KOPT-K1 (cell line): ENCODE measurements at regions not wholly inside any gene's neighbourhood (a gene's known extent, or its start where the extent isn't known, plus 50 kb on each side); places are given as distances from the start of the nearest gene placed in this dataset.

Experiments used
- H3K27ac ChIP-seq: fragments of 200-600 bp; sonication (generic); 2 replicates; pipeline ENCODE4 v1.5.1; 2016; ENCODE audit warnings: antibody characterized with exemption, mild to moderate bottlenecking, low read depth, low read length; ENCODE audit not compliant: poor library complexity, severe bottlenecking
- H3K36me3 ChIP-seq: fragments of 200-600 bp; sonication (generic); 2 replicates; pipeline ENCODE4 v1.5.1; 2017; ENCODE audit warnings: antibody characterized with exemption, mild to moderate bottlenecking, low read length, moderate library complexity; ENCODE audit not compliant: insufficient read depth
- H3K9me3 ChIP-seq: fragments of 200-600 bp; sonication (generic); 2 replicates; pipeline ENCODE4 v1.5.1; 2017; ENCODE audit warnings: antibody characterized with exemption, low read length, mild to moderate bottlenecking; ENCODE audit not compliant: insufficient read depth, poor library complexity, severe bottlenecking

DNA sequence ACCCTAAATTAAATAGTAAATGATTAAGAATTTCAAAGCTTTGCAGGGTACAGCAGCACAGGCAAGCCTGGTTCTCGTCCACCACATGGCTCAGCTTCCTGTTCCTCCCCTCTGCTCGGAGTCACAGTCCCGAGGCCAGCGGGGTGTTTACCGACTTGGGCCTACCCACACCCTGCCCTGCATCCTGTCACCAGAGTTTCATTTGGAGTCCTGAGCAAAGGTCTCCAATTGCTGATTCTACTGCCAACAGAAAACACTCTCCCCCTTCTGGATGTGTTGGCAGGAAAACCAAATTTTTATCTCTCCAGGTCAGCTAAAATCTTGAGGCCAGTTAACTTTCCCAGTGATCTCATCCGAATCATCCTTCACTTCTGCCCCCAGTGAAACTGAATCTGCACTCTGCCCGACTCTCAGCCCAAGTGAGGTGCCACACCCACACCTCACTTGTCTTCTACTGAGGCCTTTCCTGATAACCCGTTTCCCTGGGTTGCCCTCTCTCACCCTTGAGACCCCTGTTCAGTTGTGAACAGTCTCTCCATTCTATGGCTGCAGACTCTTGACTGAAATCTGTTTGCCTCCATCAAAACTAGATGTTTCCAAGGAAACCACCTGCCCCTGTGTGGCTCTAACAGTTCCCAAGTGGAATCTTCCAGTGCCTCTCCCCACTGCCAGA, 71.2 kb downstream of the VCPKMT start:
- Histone ChIP-seq H3K27ac (peak overlapping the region; percentile 75), H3K36me3 (no peaks in the 10 kb centered on the region), H3K9me3 (no peaks in the 10 kb centered on the region)

DNA sequence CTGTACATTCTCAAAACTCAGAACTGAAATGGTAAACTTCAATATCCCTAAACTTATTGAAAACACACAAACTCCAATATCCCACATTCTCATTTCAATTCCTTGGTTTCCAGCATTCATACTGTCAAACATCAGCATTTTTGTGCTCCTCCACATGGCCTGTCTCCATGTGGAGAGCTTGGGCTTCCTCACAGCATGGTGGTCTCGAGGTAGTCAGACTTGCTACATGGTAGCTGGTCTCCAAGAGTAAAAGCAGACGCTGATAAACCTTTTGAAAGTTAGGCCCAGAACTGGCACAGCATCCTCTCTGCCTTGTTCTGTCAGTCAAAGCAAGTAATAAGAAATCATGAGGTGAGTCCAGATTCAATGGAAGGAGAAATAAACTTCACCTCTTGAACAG, 70.5 kb downstream of the VCPKMT start:
- Histone ChIP-seq H3K27ac (peak overlapping the region; percentile 75), H3K36me3 (no peaks in the 10 kb centered on the region), H3K9me3 (no peaks in the 10 kb centered on the region)

DNA sequence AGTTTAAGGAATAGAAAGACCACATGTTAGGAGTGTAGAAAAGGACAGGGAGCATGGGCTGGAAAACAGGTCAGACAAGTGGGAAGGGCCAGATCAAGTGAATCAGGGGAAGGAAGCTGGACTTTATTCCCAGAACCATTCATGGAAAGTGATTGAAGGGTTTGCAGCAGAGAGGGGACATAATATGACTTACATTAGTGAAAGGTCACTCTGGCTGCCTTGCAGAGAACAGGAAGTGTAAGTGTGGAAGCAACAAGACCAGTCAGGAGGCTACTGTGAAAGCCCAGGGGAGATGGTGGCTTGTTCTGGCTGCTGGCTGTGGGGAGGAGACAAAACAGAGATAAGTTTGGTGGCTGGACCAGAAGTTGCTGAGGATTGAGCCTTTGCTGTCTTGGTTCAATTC, 69.1 kb downstream of the VCPKMT start:
- Histone ChIP-seq H3K9me3 (no peaks in the 10 kb centered on the region), H3K36me3 (no peaks in the 10 kb centered on the region), H3K27ac (no peak overlapping the region)

GRCh38 chr14:50049093-50049492, 67.3 kb downstream of the VCPKMT start:
- Histone ChIP-seq H3K36me3 (no peaks in the 10 kb centered on the region), H3K9me3 (no peaks in the 10 kb centered on the region), H3K27ac (no peak overlapping the region)

GRCh38 chr14:50049703-50050570, 66.4 kb downstream of the VCPKMT start:
- H3K9me3 ChIP-seq, result no peaks in the 10 kb centered on the region
- H3K27ac ChIP-seq, result no peak overlapping the region
- no peaks in the 10 kb centered on the region for H3K36me3 ChIP-seq

DNA sequence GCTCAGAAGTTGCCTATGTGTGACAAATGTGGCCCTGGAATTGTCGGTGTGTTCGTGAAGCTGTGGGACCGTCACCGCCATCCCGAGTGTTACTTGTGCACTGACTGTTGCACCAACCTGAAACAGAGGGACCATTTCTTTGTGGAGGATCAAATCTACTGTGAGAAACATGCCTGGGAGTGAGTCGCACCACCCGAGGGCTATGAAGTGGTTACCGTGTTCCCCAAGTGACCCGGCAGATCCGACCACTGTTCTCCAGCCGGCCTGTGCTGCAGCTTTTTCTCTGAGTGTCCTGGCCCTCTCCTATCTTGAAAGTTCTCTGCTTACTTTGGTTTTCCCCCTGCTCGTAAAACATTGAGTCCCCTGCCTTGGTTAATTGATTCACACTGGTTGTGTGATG, 65.3 kb downstream of the VCPKMT start:
- Histone ChIP-seq H3K36me3 (no peaks in the 10 kb centered on the region), H3K9me3 (no peaks in the 10 kb centered on the region), H3K27ac (no peak overlapping the region)

- Histone ChIP-seq H3K27ac (no peak overlapping the region), H3K9me3 (no peaks in the 10 kb centered on the region), H3K36me3 (no peaks in the 10 kb centered on the region)
Measured at GRCh38 chr14:50051706-50052105, 64.7 kb downstream of the VCPKMT start.

DNA sequence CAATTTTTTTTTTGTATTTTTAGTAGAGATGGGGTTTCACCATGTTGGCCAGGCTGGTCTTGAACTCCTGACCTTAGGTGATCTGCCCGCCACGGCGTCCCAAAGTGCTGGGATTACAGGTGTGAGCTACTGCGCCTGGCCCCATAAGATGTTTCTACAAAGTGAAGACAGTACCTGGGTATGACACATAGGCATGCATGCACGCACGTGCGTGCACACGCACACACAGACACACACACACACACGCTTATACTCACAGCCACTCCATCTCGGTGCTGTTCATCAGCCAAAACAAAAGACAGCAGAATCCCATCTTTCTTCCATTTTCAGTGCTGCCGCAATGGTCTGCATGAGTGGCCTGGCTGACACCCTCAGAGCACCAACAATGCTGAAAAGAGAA, 63.9 kb downstream of the VCPKMT start:
- H3K36me3 ChIP-seq, result no peaks in the 10 kb centered on the region
- no peak overlapping the region for H3K27ac ChIP-seq
- H3K9me3 ChIP-seq, result no peaks in the 10 kb centered on the region

GRCh38 chr14:50053935-50054334, 62.4 kb downstream of the VCPKMT start:
- Histone ChIP-seq H3K9me3 (no peaks in the 10 kb centered on the region), H3K27ac (no peak overlapping the region), H3K36me3 (no peaks in the 10 kb centered on the region)

DNA sequence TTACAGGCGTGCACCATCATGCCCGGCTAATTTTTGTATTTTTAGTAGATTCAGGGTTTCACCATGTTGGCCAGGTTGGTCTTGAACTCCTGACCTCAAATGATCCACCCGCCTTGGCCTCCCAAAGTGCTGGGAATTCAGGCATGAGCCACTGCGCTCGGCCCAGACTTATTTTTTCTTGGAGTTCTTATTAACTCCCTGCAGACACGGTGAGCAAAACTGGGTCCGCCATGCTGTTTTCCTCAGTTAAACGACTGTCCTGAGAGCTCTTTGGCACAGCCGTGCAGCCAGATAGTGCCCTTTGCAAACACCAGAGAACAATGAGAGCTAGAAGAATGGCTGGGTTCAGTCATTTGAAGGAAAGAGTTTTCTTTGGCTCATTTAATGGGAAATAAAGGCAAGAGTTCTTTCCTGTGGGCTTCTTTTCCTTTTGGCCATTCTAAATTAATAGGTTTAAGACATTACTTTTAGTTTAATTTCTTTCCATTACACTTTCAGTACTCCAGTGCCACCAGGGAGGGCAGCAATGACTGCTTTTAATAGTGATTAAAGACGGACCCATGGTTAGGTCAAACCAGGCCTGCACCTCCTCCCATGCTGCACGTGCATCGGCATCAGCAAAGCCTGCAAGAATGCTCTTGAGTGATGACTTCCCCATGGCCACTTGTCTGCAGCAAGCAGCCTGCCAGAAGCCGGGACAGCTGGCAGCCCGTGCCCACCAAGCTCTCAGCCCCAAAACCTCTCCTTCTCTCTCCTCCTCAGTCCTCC, 60.7 kb downstream of the VCPKMT start:
- H3K27ac ChIP-seq, result no peak overlapping the region
- H3K36me3 ChIP-seq, result no peaks in the 10 kb centered on the region
- H3K9me3 ChIP-seq, result no peaks in the 10 kb centered on the region

DNA sequence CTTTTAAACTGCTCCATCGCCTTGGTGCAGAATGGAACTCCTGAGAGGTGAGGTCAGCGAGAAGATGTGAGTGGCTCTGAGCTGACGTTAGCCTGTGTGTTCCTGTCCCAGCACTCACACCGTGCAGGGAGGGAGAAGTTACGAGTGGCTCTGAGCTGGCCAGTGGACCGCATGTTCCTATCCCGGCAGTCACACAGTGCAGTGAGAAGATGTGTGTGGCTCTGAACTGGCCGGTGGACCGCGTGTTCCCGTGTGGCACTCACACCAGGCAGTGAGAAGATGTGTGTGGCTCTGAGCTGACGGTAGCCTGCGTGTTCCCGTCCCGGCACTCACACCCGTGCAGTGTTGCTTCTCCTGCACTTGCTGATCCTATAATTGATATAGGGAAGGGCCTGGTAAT, 59.9 kb downstream of the VCPKMT start:
- Histone ChIP-seq H3K9me3 (no peaks in the 10 kb centered on the region), H3K36me3 (no peaks in the 10 kb centered on the region), H3K27ac (no peak overlapping the region)

- H3K9me3 ChIP-seq, result no peaks in the 10 kb centered on the region
- H3K36me3 ChIP-seq, result no peaks in the 10 kb centered on the region
- H3K27ac ChIP-seq, result no peak overlapping the region
Measured at GRCh38 chr14:50057331-50057730, 59.0 kb downstream of the VCPKMT start.

- Histone ChIP-seq H3K36me3 (no peaks in the 10 kb centered on the region), H3K27ac (no peak overlapping the region), H3K9me3 (no peaks in the 10 kb centered on the region)
Measured at GRCh38 chr14:50058113-50058512, 58.3 kb downstream of the VCPKMT start.
